ENCODE measurements at regions not wholly inside any gene's neighbourhood (a gene's known extent, or its start where the extent isn't known, plus 50 kb on each side); places are given as distances from the start of the nearest gene placed in this dataset.

GRCh38 chr18:51637881-51638280, 440.4 kb upstream of the MEX3C start:
- TF ChIP-seq CTCF (IDR thresholded peaks at IDR 0.05): no peak
- no peak for TF ChIP-seq CREM (CRISPR knock-in tag; IDR thresholded peaks at IDR 0.05)
- TF ChIP-seq ZNF396 (CRISPR knock-in tag; IDR thresholded peaks at IDR 0.05; ENCODE audit: borderline replicate concordance): no peak
- no peak for TF ChIP-seq RELA (CRISPR knock-in tag; IDR thresholded peaks at IDR 0.05; ENCODE audit: borderline replicate concordance)
- TF ChIP-seq, protein P1, sequence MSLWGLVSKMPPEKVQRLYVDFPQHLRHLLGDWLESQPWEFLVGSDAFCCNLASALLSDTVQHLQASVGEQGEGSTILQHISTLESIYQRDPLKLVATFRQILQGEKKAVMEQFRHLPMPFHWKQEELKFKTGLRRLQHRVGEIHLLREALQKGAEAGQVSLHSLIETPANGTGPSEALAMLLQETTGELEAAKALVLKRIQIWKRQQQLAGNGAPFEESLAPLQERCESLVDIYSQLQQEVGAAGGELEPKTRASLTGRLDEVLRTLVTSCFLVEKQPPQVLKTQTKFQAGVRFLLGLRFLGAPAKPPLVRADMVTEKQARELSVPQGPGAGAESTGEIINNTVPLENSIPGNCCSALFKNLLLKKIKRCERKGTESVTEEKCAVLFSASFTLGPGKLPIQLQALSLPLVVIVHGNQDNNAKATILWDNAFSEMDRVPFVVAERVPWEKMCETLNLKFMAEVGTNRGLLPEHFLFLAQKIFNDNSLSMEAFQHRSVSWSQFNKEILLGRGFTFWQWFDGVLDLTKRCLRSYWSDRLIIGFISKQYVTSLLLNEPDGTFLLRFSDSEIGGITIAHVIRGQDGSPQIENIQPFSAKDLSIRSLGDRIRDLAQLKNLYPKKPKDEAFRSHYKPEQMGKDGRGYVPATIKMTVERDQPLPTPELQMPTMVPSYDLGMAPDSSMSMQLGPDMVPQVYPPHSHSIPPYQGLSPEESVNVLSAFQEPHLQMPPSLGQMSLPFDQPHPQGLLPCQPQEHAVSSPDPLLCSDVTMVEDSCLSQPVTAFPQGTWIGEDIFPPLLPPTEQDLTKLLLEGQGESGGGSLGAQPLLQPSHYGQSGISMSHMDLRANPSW (CRISPR knock-in tag; conservative IDR thresholded peaks at IDR 0.05; ENCODE audit: low read depth): no peak
- TF ChIP-seq, protein P2, sequence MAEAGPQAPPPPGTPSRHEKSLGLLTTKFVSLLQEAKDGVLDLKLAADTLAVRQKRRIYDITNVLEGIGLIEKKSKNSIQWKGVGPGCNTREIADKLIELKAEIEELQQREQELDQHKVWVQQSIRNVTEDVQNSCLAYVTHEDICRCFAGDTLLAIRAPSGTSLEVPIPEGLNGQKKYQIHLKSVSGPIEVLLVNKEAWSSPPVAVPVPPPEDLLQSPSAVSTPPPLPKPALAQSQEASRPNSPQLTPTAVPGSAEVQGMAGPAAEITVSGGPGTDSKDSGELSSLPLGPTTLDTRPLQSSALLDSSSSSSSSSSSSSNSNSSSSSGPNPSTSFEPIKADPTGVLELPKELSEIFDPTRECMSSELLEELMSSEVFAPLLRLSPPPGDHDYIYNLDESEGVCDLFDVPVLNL (CRISPR knock-in tag; IDR thresholded peaks at IDR 0.05; ENCODE audit: borderline replicate concordance, low read depth): no peak
- TF ChIP-seq, protein P3, sequence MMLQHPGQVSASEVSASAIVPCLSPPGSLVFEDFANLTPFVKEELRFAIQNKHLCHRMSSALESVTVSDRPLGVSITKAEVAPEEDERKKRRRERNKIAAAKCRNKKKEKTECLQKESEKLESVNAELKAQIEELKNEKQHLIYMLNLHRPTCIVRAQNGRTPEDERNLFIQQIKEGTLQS (CRISPR knock-in tag; conservative IDR thresholded peaks at IDR 0.05): no peak
- no peak for TF ChIP-seq USF2 (CRISPR knock-in tag; IDR thresholded peaks at IDR 0.05)
- TF ChIP-seq MAX (CRISPR knock-in tag; IDR thresholded peaks at IDR 0.05): no peak
- TF ChIP-seq NR2C2 (CRISPR knock-in tag; IDR thresholded peaks at IDR 0.05): no peak
- TF ChIP-seq CBFB (CRISPR knock-in tag; IDR thresholded peaks at IDR 0.05; ENCODE audit: low read depth): no peak
